ENCODE measurements at regions not wholly inside any gene's neighbourhood (a gene's known extent, or its start where the extent isn't known, plus 50 kb on each side); places are given as distances from the start of the nearest gene placed in this dataset.

GRCh38 chr13:111051041-111051725 lies 63.9 kb upstream of the ARHGEF7 start:
- H3K4me3 ChIP-seq (replicated peaks in 1 of 2; ENCODE audit: low read depth in 2 of 2, low read length in 2 of 2), result no peak overlapping the region
- no peak for DNase-seq (ENCODE audit: low read depth in 2 of 2)
- TF ChIP-seq, protein P1, sequence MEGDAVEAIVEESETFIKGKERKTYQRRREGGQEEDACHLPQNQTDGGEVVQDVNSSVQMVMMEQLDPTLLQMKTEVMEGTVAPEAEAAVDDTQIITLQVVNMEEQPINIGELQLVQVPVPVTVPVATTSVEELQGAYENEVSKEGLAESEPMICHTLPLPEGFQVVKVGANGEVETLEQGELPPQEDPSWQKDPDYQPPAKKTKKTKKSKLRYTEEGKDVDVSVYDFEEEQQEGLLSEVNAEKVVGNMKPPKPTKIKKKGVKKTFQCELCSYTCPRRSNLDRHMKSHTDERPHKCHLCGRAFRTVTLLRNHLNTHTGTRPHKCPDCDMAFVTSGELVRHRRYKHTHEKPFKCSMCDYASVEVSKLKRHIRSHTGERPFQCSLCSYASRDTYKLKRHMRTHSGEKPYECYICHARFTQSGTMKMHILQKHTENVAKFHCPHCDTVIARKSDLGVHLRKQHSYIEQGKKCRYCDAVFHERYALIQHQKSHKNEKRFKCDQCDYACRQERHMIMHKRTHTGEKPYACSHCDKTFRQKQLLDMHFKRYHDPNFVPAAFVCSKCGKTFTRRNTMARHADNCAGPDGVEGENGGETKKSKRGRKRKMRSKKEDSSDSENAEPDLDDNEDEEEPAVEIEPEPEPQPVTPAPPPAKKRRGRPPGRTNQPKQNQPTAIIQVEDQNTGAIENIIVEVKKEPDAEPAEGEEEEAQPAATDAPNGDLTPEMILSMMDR (IDR thresholded peaks at IDR 0.05; ENCODE audit: low read depth, low read length), result no peak

DNA sequence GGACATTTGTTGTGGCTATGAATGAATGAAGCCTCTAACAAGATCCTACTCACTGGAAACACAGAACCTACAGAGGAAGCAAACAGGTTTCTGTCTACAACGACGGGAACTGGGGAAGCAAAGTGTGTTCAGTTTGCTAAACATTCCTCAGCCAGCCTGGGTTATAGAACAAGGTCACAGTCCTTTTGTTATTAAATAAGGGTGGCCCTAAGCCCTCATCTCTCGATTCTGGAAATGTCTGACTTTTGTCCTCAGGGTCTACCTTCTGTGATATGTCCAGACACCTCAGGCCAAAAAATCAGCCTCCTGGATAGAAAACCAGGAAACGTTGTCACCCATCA lies 64.6 kb upstream of the ARHGEF7 start:
- TF ChIP-seq, protein P1 (IDR thresholded peaks at IDR 0.05; ENCODE audit: low read depth, low read length), result no peak
- DNase-seq (ENCODE audit: low read depth in 2 of 2), result no peak

DNA sequence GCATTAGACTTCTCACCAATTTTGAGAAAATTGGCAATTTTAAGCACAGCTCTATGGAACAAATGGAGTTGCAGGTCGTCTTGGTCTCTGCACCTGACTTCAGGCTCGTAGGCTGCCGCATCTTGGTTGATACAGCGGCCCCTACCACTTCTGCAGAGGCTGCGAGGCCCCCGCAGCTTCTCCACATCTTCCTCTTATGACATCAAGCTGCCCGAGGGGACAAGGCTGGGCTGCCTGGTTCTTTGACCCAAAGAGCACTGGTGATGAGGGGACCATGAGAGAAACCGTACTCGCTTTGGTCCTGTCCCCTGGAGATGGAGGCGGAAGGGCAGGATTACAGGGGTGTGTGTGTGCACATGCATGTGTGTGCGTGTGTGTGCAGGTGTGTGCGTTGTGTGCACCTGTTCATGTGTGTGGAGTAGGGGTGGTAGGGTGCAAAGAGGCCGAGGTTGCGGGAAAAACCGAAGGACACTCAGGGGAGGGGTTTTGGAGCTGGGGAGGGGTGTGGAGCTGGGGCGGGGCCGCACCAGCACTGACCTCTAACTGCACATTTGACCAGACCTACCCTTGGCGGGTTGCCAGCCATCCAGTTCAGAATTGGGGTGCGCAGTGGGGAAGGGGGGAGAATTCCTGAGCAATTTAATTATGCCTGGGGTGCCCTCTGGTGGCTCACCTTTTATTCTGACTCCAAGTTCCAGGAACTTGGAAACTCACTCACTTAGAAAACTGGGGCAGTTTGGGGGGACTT lies 65.1 kb upstream of the ARHGEF7 start:
- H3K4me3 ChIP-seq (replicated peaks in 1 of 2; ENCODE audit: low read depth in 2 of 2, low read length in 2 of 2), result no peak overlapping the region
- TF ChIP-seq, protein P1 (IDR thresholded peaks at IDR 0.05; ENCODE audit: low read depth, low read length), result peak; percentile 49
- DNase-seq (ENCODE audit: low read depth in 2 of 2), result peak; percentile 49 to 52

More for the DNA sequence above, 64.6 kb upstream of the ARHGEF7 start:
- no peak overlapping the region for H3K4me3 ChIP-seq (replicated peaks in 1 of 2; ENCODE audit: low read depth in 2 of 2, low read length in 2 of 2)

- DNase-seq (ENCODE audit: low read depth in 2 of 2), result no peak
- no peak overlapping the region for H3K4me3 ChIP-seq (replicated peaks in 1 of 2; ENCODE audit: low read depth in 2 of 2, low read length in 2 of 2)
- TF ChIP-seq, protein P1 (IDR thresholded peaks at IDR 0.05; ENCODE audit: low read depth, low read length), result no peak
Measured at GRCh38 chr13:111048387-111048786, 66.7 kb upstream of the ARHGEF7 start.

DNA sequence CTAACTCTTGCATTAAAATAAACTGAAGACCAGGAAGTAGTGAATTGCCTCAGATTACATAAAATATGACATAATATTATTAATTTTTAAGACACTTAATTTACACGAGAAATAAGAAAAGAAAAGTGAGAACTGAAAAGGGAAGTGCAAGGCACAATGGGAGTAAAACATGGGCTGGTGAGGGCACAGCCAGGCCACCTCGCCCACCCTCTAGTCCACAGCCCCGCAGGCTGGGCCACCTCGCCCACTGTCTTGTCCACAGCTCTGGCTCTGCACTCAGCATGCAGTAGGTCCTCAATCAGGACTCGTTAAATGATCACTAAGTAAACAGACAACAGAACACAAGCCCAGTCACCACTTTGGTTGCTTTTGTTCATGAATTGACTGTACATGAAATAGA lies 67.8 kb upstream of the ARHGEF7 start:
- H3K4me3 ChIP-seq (replicated peaks in 1 of 2; ENCODE audit: low read depth in 2 of 2, low read length in 2 of 2), result no peak overlapping the region
- TF ChIP-seq, protein P1 (IDR thresholded peaks at IDR 0.05; ENCODE audit: low read depth, low read length), result no peak
- DNase-seq (ENCODE audit: low read depth in 2 of 2), result no peak

GRCh38 chr13:111046590-111047141 lies 68.4 kb upstream of the ARHGEF7 start:
- no peak overlapping the region for H3K4me3 ChIP-seq (replicated peaks in 1 of 2; ENCODE audit: low read depth in 2 of 2, low read length in 2 of 2)
- DNase-seq (ENCODE audit: low read depth in 2 of 2), result peak; percentile 42 to 58
- TF ChIP-seq, protein P1 (IDR thresholded peaks at IDR 0.05; ENCODE audit: low read depth, low read length), result peak; percentile 38
